Vagina (tissue), 2 donors: ENCODE measurements at regions not wholly inside any gene's neighbourhood (a gene's known extent, or its start where the extent isn't known, plus 50 kb on each side); places are given as distances from the start of the nearest gene placed in this dataset.

ENCODE experiments used
- DNase-seq, 2 donors: peaks; one replicate each; pipeline ENCODE4 v3.0.0-alpha.2; 2017; ENCODE audit errors: extremely low spot score in 2 of 2
- H3K27ac ChIP-seq: fragments of 200-600 bp; sonication (generic); one replicate; pipeline ENCODE4 v1.5.1; 2019
- H3K27me3 ChIP-seq: fragments of 200-600 bp; sonication (generic); one replicate; pipeline ENCODE4 v1.5.1; 2019
- H3K36me3 ChIP-seq, 2 donors: fragments of 200-600 bp; sonication (generic); one replicate each; pipeline ENCODE4 v1.5.1; 2017 to 2019
- H3K4me1 ChIP-seq: fragments of 200-600 bp; sonication (generic); one replicate; pipeline ENCODE4 v1.5.1; 2019
- H3K4me3 ChIP-seq, 2 donors: fragments of 200-600 bp; sonication (generic); 1 replicate in 1 of 2; 2 replicates in 1 of 2; pipeline ENCODE4 v1.5.1; 2016 to 2019
- H3K9me3 ChIP-seq: fragments of 200-600 bp; sonication (generic); one replicate; pipeline ENCODE4 v1.5.1; 2019
- CTCF ChIP-seq, 3 experiments: fragments of 450-650 bp in 2 of 3; fragments of 200-600 bp in 1 of 3; sonication (generic) in 1 of 3; IDR thresholded peaks; one replicate each; pipeline ENCODE4 v1.5.1; 2017 to 2019; ENCODE audit warnings: antibody characterized with exemption in 3 of 3, mild to moderate bottlenecking in 2 of 3, moderate library complexity in 2 of 3
- POLR2A ChIP-seq, 2 donors: fragments of 450-650 bp; IDR thresholded peaks; one replicate each; pipeline ENCODE4 v1.6.1; 2017; ENCODE audit warnings: antibody characterized with exemption in 2 of 2, mild to moderate bottlenecking in 2 of 2, moderate library complexity in 2 of 2
- POLR2AphosphoS5 ChIP-seq, 2 donors: sonication (generic); formaldehyde crosslinking; IDR thresholded peaks; one replicate each; pipeline ENCODE4 v1.9.0; 2017; ENCODE audit warnings: antibody characterized with exemption in 2 of 2, mild to moderate bottlenecking in 2 of 2, low read depth in 1 of 2; ENCODE audit not compliant: insufficient read depth in 1 of 2
- intact Hi-C: fragments of 100-400 bp; cut with DNase I; formaldehyde crosslinking; loops from one replicate; pipeline ENCODE4 v1.15.1; 2023

- Histone ChIP-seq H3K27me3 (no peaks in the 10 kb centered on the region), H3K4me3 (no peak overlapping the region), H3K27ac (no peak overlapping the region), H3K4me1 (no peaks in the 10 kb centered on the region), H3K36me3 (no peaks in the 10 kb centered on the region), H3K9me3 (no peaks in the 10 kb centered on the region)
- no peak for DNase-seq
- intact Hi-C loops, result no loop called here
- no peak for TF ChIP-seq CTCF (IDR thresholded peaks at IDR 0.05)
- TF ChIP-seq POLR2A (IDR thresholded peaks at IDR 0.05), result no peak
These were observed 1387.2 kb upstream of the ACO1 start for GRCh38 chr9:30997291-30997690.

DNA sequence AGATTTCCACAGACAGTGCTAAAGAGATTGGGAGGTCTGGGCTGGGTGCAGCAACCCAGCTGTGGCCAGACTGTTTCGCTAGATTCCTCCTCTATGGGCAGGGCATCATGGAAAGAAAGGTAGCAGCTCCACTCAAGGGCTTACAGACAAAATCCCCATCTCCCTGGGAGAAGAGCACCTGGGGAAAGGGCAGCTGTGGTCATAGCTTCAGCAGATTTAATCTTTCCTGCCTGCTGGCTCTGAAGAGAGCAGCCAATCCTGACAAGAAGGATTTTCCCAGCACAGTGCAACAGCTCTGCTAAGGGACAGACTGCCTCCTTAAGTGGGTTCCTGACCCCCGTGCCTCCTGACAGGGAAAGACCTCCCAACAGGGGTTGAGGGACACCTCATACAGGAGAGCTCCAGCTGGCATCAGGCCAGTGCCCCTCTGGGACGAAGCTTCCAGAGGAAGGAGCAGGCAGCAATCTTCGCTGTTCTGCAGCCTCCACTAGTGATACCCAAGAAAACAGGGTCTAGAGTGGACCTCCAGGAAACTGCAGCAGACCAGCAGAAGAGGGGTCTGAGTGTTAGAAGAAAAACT lies 1379.3 kb upstream of the ACO1 start:
- Histone ChIP-seq H3K27me3 (no peaks in the 10 kb centered on the region), H3K36me3 (no peaks in the 10 kb centered on the region), H3K27ac (no peak overlapping the region), H3K4me1 (no peaks in the 10 kb centered on the region), H3K4me3 (no peak overlapping the region), H3K9me3 (no peaks in the 10 kb centered on the region)
- intact Hi-C loops, result no loop called here
- no peak for DNase-seq
- TF ChIP-seq POLR2A (IDR thresholded peaks at IDR 0.05) (no peak), POLR2AphosphoS5 (IDR thresholded peaks at IDR 0.05; ENCODE audit: insufficient read depth in 1 of 2, low read depth in 1 of 2) (no peak), CTCF (IDR thresholded peaks at IDR 0.05) (no peak)

- H3K36me3 ChIP-seq, result no peaks in the 10 kb centered on the region
- no peak for TF ChIP-seq CTCF (IDR thresholded peaks at IDR 0.05)
- TF ChIP-seq POLR2A (IDR thresholded peaks at IDR 0.05), result no peak
- no peak for TF ChIP-seq POLR2AphosphoS5 (IDR thresholded peaks at IDR 0.05; ENCODE audit: insufficient read depth in 1 of 2, low read depth in 1 of 2)
- H3K4me3 ChIP-seq, result no peak overlapping the region
- H3K4me1 ChIP-seq, result no peaks in the 10 kb centered on the region
- H3K27ac ChIP-seq, result no peak overlapping the region
- H3K27me3 ChIP-seq, result no peaks in the 10 kb centered on the region
- H3K9me3 ChIP-seq, result no peaks in the 10 kb centered on the region
- no peak for DNase-seq
- intact Hi-C loops, result no loop called here
These were observed 1371.1 kb upstream of the ACO1 start for GRCh38 chr9:31013371-31013770.

- intact Hi-C loops, result no loop called here
- no peak overlapping the region for H3K27ac ChIP-seq
- DNase-seq, result no peak
- H3K36me3 ChIP-seq, result no peaks in the 10 kb centered on the region
- no peak for TF ChIP-seq POLR2AphosphoS5 (IDR thresholded peaks at IDR 0.05; ENCODE audit: insufficient read depth in 1 of 2, low read depth in 1 of 2)
- TF ChIP-seq CTCF (IDR thresholded peaks at IDR 0.05), result no peak
- TF ChIP-seq POLR2A (IDR thresholded peaks at IDR 0.05), result no peak
- no peaks in the 10 kb centered on the region for H3K4me1 ChIP-seq
- H3K27me3 ChIP-seq, result no peaks in the 10 kb centered on the region
- H3K9me3 ChIP-seq, result no peaks in the 10 kb centered on the region
- H3K4me3 ChIP-seq, result no peak overlapping the region
These were observed 1360.6 kb upstream of the ACO1 start for GRCh38 chr9:31023847-31024246.

- no peak for DNase-seq
- intact Hi-C loops, result no loop called here
- no peaks in the 10 kb centered on the region for H3K36me3 ChIP-seq
- H3K4me3 ChIP-seq, result no peak overlapping the region
- H3K27me3 ChIP-seq, result no peaks in the 10 kb centered on the region
- H3K27ac ChIP-seq, result no peak overlapping the region
- TF ChIP-seq CTCF (IDR thresholded peaks at IDR 0.05) (no peak), POLR2A (IDR thresholded peaks at IDR 0.05) (no peak), POLR2AphosphoS5 (IDR thresholded peaks at IDR 0.05; ENCODE audit: insufficient read depth in 1 of 2, low read depth in 1 of 2) (no peak)
- H3K4me1 ChIP-seq, result no peaks in the 10 kb centered on the region
- H3K9me3 ChIP-seq, result no peaks in the 10 kb centered on the region
These were observed 1356.8 kb upstream of the ACO1 start for GRCh38 chr9:31027678-31028077.
